ENCODE measurements at regions not wholly inside any gene's neighbourhood (a gene's known extent, or its start where the extent isn't known, plus 50 kb on each side); places are given as distances from the start of the nearest gene placed in this dataset.

DNA sequence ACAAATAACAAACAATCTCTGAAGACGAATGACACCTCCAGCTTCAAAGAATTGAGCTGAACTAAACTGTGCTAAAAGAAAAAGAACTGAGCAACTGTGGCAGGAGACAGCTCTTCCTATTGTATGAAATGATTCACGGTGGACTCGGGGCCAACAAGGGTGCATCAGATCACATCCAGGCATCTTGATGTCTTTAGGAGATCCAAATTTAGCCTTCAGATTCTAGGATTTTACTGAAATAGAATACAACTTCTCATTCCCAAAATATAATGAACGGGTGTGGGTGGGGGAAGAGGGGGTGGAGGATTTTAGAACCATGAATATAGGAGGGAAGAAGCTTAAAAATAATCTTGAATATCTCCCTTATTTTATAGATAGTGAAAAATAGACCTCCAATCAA, 631.8 kb downstream of the ELAVL2 start:
- TF ChIP-seq, protein P1, sequence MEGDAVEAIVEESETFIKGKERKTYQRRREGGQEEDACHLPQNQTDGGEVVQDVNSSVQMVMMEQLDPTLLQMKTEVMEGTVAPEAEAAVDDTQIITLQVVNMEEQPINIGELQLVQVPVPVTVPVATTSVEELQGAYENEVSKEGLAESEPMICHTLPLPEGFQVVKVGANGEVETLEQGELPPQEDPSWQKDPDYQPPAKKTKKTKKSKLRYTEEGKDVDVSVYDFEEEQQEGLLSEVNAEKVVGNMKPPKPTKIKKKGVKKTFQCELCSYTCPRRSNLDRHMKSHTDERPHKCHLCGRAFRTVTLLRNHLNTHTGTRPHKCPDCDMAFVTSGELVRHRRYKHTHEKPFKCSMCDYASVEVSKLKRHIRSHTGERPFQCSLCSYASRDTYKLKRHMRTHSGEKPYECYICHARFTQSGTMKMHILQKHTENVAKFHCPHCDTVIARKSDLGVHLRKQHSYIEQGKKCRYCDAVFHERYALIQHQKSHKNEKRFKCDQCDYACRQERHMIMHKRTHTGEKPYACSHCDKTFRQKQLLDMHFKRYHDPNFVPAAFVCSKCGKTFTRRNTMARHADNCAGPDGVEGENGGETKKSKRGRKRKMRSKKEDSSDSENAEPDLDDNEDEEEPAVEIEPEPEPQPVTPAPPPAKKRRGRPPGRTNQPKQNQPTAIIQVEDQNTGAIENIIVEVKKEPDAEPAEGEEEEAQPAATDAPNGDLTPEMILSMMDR (IDR thresholded peaks at IDR 0.05 in 4 of 5, conservative IDR thresholded peaks at IDR 0.05 in 1 of 5) = no peak
- no peak for TF ChIP-seq POLR2A (IDR thresholded peaks at IDR 0.05)

Data from gastrocnemius medialis (tissue), 4 donors.